ENCODE measurements at regions not wholly inside any gene's neighbourhood (a gene's known extent, or its start where the extent isn't known, plus 50 kb on each side); places are given as distances from the start of the nearest gene placed in this dataset.

- H3K79me2 ChIP-seq (ENCODE audit: insufficient read depth, low read length): no peaks in the 10 kb centered on the region
Observed at GRCh38 chr13:37198629-37199028, 93.2 kb upstream of the CSNK1A1L start.

GRCh38 chr13:37195621-37196020 is 90.2 kb upstream of the CSNK1A1L start:
- no peaks in the 10 kb centered on the region for H4K20me1 ChIP-seq (ENCODE audit: insufficient read depth, low read length)
- H3K4me2 ChIP-seq (ENCODE audit: insufficient read depth, low read length): no peak overlapping the region
- H3K4me3 ChIP-seq (ENCODE audit: insufficient read depth, low read length): no peak overlapping the region
- H3K4me1 ChIP-seq (ENCODE audit: insufficient read depth, low read length): peaks cover 38% of the 10 kb centered on the region
- H3K9me3 ChIP-seq (ENCODE audit: low read depth, low read length): no peaks in the 10 kb centered on the region
- no peak for TF ChIP-seq CTCF (IDR thresholded peaks at IDR 0.05; ENCODE audit: extremely low read depth, low read depth, low read length)
- peak overlapping the region; percentile 80 for H3K27ac ChIP-seq (ENCODE audit: low read depth, low read length)
- no peak overlapping the region for H2AFZ ChIP-seq (ENCODE audit: low read length)
- no peaks in the 10 kb centered on the region for H3K27me3 ChIP-seq (ENCODE audit: insufficient read depth, low read length)
- no peaks in the 10 kb centered on the region for H3K79me2 ChIP-seq (ENCODE audit: insufficient read depth, low read length)
- no peaks in the 10 kb centered on the region for H3K36me3 ChIP-seq (ENCODE audit: insufficient read depth, low read length)
- DNase-seq (ENCODE audit: insufficient read length, low spot score, missing footprints): no peak

More at GRCh38 chr13:37198629-37199028, 93.2 kb upstream of the CSNK1A1L start:
- H2AFZ ChIP-seq (ENCODE audit: low read length): peak overlapping the region; percentile 72
- no peaks in the 10 kb centered on the region for H4K20me1 ChIP-seq (ENCODE audit: insufficient read depth, low read length)
- DNase-seq (ENCODE audit: insufficient read length, low spot score, missing footprints): no peak
- H3K4me1 ChIP-seq (ENCODE audit: insufficient read depth, low read length): peaks cover 33% of the 10 kb centered on the region
- no peak overlapping the region for H3K4me3 ChIP-seq (ENCODE audit: insufficient read depth, low read length)
- no peaks in the 10 kb centered on the region for H3K27me3 ChIP-seq (ENCODE audit: insufficient read depth, low read length)
- no peak overlapping the region for H3K4me2 ChIP-seq (ENCODE audit: insufficient read depth, low read length)
- H3K36me3 ChIP-seq (ENCODE audit: insufficient read depth, low read length): no peaks in the 10 kb centered on the region
- no peaks in the 10 kb centered on the region for H3K9me3 ChIP-seq (ENCODE audit: low read depth, low read length)
- H3K27ac ChIP-seq (ENCODE audit: low read depth, low read length): peak overlapping the region; percentile 61
- no peak for TF ChIP-seq CTCF (IDR thresholded peaks at IDR 0.05; ENCODE audit: extremely low read depth, low read depth, low read length)

- no peak for TF ChIP-seq CTCF (IDR thresholded peaks at IDR 0.05; ENCODE audit: extremely low read depth, low read depth, low read length)
- Histone ChIP-seq H3K36me3 (ENCODE audit: insufficient read depth, low read length) (no peaks in the 10 kb centered on the region), H3K4me2 (ENCODE audit: insufficient read depth, low read length) (no peak overlapping the region), H3K4me1 (ENCODE audit: insufficient read depth, low read length) (peaks cover 38% of the 10 kb centered on the region), H3K9me3 (ENCODE audit: low read depth, low read length) (no peaks in the 10 kb centered on the region), H2AFZ (ENCODE audit: low read length) (no peak overlapping the region), H4K20me1 (ENCODE audit: insufficient read depth, low read length) (no peaks in the 10 kb centered on the region), H3K27ac (ENCODE audit: low read depth, low read length) (peak overlapping the region; percentile 80), H3K79me2 (ENCODE audit: insufficient read depth, low read length) (no peaks in the 10 kb centered on the region), H3K4me3 (ENCODE audit: insufficient read depth, low read length) (no peak overlapping the region), H3K27me3 (ENCODE audit: insufficient read depth, low read length) (no peaks in the 10 kb centered on the region)
- peak; percentile 78 for DNase-seq (ENCODE audit: insufficient read length, low spot score, missing footprints)
Observed at GRCh38 chr13:37194428-37194861, 89.0 kb upstream of the CSNK1A1L start.

- Histone ChIP-seq H3K79me2 (ENCODE audit: insufficient read depth, low read length) (no peaks in the 10 kb centered on the region), H2AFZ (ENCODE audit: low read length) (peak overlapping the region; percentile 52), H3K4me2 (ENCODE audit: insufficient read depth, low read length) (no peak overlapping the region), H3K36me3 (ENCODE audit: insufficient read depth, low read length) (no peaks in the 10 kb centered on the region), H3K4me3 (ENCODE audit: insufficient read depth, low read length) (no peak overlapping the region), H4K20me1 (ENCODE audit: insufficient read depth, low read length) (no peaks in the 10 kb centered on the region), H3K4me1 (ENCODE audit: insufficient read depth, low read length) (peaks cover 28% of the 10 kb centered on the region), H3K9me3 (ENCODE audit: low read depth, low read length) (no peaks in the 10 kb centered on the region), H3K27me3 (ENCODE audit: insufficient read depth, low read length) (no peaks in the 10 kb centered on the region), H3K27ac (ENCODE audit: low read depth, low read length) (peak overlapping the region; percentile 68)
- no peak for DNase-seq (ENCODE audit: insufficient read length, low spot score, missing footprints)
- no peak for TF ChIP-seq CTCF (IDR thresholded peaks at IDR 0.05; ENCODE audit: extremely low read depth, low read depth, low read length)
Observed at GRCh38 chr13:37192956-37193355, 87.5 kb upstream of the CSNK1A1L start.

Data from osteoblast (primary cell).